ENCODE measurements at regions not wholly inside any gene's neighbourhood (a gene's known extent, or its start where the extent isn't known, plus 50 kb on each side); places are given as distances from the start of the nearest gene placed in this dataset.

GRCh38 chr9:2496934-2497333 lies 124.7 kb upstream of the VLDLR start (continued):
- no peak for TF ChIP-seq SP1 (IDR thresholded peaks at IDR 0.05; ENCODE audit: low read depth, low read length)
- TF ChIP-seq YBX1 (IDR thresholded peaks at IDR 0.05): no peak

DNA sequence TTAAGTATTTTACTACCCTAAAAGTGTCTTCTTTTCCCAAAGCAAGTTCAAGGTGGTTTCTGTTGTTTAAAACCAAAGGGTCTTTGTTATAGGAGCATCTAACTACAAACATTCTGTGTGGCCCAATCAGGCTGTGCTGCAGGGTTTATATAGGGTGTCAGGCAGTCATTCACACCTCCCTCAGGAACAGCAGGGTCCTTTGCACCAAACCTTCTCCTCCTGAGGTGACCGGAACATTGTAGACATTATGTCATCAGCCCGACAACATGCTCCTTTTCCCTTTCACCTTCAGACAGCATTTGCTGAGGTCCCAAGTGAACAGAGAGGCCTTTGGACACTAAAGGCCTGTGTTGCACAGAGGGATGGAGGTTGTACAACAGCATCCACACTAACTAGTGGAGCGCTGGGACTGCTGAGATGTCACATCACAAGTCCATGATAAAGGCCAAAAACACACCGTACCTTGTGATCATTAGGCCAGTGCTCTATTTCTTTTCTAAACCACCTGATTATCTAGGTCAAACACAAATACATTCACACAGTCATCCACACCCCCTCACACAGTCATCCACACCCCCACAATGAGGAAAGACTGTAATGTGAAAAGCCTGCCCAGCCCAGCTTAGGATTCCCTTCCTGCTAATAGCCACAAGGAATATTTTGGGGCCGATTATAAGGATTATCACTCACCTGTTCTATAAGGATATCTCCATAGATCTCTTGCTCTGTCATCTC lies 123.8 kb upstream of the VLDLR start:
- ChIA-PET CTCF (no interaction called here), POLR2A (no interaction called here), RAD21 (ENCODE audit: unreplicated experiment) (no interaction called here), SMC1A (ENCODE audit: uncharacterized antibody, unreplicated experiment) (interaction anchor here (0.6 kb wide), 1 partner anchor 1251 kb away, joined by 3 read pairs; no protein-coding TSS in a partner anchor)
- H3K36me3 ChIP-seq (ENCODE audit: control insufficient read depth in 2 of 2, insufficient read depth in 2 of 2, low read length in 1 of 2): no peaks in the 10 kb centered on the region
- H3K27ac ChIP-seq (ENCODE audit: control insufficient read depth, insufficient read depth): no peak overlapping the region
- H3K4me2 ChIP-seq (ENCODE audit: control insufficient read depth, insufficient read depth): no peak overlapping the region
- in situ Hi-C loops (cut with MboI): no loop called here
- no peaks in the 10 kb centered on the region for H3K4me1 ChIP-seq (ENCODE audit: control insufficient read depth, insufficient read depth, low read length)
- no TSS peak for BruUV-seq (replicated peaks)
- H3K79me2 ChIP-seq (ENCODE audit: control insufficient read depth, insufficient read depth, low read length): no peaks in the 10 kb centered on the region
- H4K20me1 ChIP-seq (ENCODE audit: control insufficient read depth, insufficient read depth): no peaks in the 10 kb centered on the region
- no peak for ATAC-seq
- 44% methylated on average over 5 of the region's 5 CpGs for WGBS (ENCODE audit: insufficient coverage, insufficient replicate concordance, low lambda C conversion rate, missing lambda C conversion rate)
- DNase-seq (ENCODE audit: low read depth, low spot score): no peak
- intact Hi-C loops (cut with micrococcal nuclease; ENCODE audit: unreplicated experiment): no loop called here
- no peak overlapping the region for H3K9ac ChIP-seq (ENCODE audit: control insufficient read depth, insufficient read depth, low read length)
- no peak overlapping the region for H3K4me3 ChIP-seq
- H3K27me3 ChIP-seq (replicated peaks in 1 of 2; ENCODE audit: control insufficient read depth in 2 of 2, insufficient read depth in 2 of 2, low read length in 1 of 2): no peaks in the 10 kb centered on the region
- no peak overlapping the region for H2AFZ ChIP-seq (ENCODE audit: control insufficient read depth, low read depth, low read length)
- H3K9me3 ChIP-seq (replicated peaks; ENCODE audit: control insufficient read depth, insufficient read depth, low read length): no peaks in the 10 kb centered on the region
- no peak for FAIRE-seq
- TF ChIP-seq POLR2AphosphoS5 (IDR thresholded peaks at IDR 0.05; ENCODE audit: low read length): no peak
- TF ChIP-seq ZNF274 (IDR thresholded peaks at IDR 0.05; ENCODE audit: insufficient read depth, insufficient read length): no peak
- TF ChIP-seq BHLHE40 (IDR thresholded peaks at IDR 0.05; ENCODE audit: borderline replicate concordance in 1 of 2, low read depth in 2 of 2, low read length in 1 of 2): no peak
- TF ChIP-seq, protein P1, sequence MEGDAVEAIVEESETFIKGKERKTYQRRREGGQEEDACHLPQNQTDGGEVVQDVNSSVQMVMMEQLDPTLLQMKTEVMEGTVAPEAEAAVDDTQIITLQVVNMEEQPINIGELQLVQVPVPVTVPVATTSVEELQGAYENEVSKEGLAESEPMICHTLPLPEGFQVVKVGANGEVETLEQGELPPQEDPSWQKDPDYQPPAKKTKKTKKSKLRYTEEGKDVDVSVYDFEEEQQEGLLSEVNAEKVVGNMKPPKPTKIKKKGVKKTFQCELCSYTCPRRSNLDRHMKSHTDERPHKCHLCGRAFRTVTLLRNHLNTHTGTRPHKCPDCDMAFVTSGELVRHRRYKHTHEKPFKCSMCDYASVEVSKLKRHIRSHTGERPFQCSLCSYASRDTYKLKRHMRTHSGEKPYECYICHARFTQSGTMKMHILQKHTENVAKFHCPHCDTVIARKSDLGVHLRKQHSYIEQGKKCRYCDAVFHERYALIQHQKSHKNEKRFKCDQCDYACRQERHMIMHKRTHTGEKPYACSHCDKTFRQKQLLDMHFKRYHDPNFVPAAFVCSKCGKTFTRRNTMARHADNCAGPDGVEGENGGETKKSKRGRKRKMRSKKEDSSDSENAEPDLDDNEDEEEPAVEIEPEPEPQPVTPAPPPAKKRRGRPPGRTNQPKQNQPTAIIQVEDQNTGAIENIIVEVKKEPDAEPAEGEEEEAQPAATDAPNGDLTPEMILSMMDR (IDR thresholded peaks at IDR 0.05 in 2 of 3, conservative IDR thresholded peaks at IDR 0.05 in 1 of 3; ENCODE audit: control insufficient read depth in 2 of 3, extremely low read depth in 1 of 3, insufficient read depth in 1 of 3, low read depth in 3 of 3, low read length in 3 of 3): no peak
- TF ChIP-seq EED (IDR thresholded peaks at IDR 0.05; ENCODE audit: low read depth): no peak
- TF ChIP-seq BACH1 (IDR thresholded peaks at IDR 0.05; ENCODE audit: borderline replicate concordance): no peak
- TF ChIP-seq RELB (IDR thresholded peaks at IDR 0.05; ENCODE audit: low read depth): no peak
- TF ChIP-seq GATAD2B (conservative IDR thresholded peaks at IDR 0.05; ENCODE audit: low read depth): no peak
- TF ChIP-seq NBN (IDR thresholded peaks at IDR 0.05): no peak
- no peak for TF ChIP-seq MTA3 (IDR thresholded peaks at IDR 0.05; ENCODE audit: borderline replicate concordance, low read length)
- TF ChIP-seq, protein P2, sequence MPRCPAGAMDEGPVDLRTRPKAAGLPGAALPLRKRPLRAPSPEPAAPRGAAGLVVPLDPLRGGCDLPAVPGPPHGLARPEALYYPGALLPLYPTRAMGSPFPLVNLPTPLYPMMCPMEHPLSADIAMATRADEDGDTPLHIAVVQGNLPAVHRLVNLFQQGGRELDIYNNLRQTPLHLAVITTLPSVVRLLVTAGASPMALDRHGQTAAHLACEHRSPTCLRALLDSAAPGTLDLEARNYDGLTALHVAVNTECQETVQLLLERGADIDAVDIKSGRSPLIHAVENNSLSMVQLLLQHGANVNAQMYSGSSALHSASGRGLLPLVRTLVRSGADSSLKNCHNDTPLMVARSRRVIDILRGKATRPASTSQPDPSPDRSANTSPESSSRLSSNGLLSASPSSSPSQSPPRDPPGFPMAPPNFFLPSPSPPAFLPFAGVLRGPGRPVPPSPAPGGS (IDR thresholded peaks at IDR 0.05; ENCODE audit: borderline replicate concordance, insufficient read depth, low read depth, low read length, poor library complexity, severe bottlenecking): no peak
- no peak for TF ChIP-seq NR2C1 (IDR thresholded peaks at IDR 0.05)
- TF ChIP-seq SIX5 (IDR thresholded peaks at IDR 0.05; ENCODE audit: low read depth, low read length, severe bottlenecking): no peak
- TF ChIP-seq CBX3 (IDR thresholded peaks at IDR 0.05; ENCODE audit: borderline replicate concordance, low read depth): no peak
- no peak for TF ChIP-seq SUPT20H (IDR thresholded peaks at IDR 0.05; ENCODE audit: borderline replicate concordance, control insufficient read depth, low read depth, low read length)
- no peak for TF ChIP-seq SMARCA5 (IDR thresholded peaks at IDR 0.05)
- no peak for TF ChIP-seq EGR1 (IDR thresholded peaks at IDR 0.05; ENCODE audit: borderline replicate concordance in 1 of 2, low read depth in 2 of 2, low read length in 2 of 2)
